DOHH2 (cell line): ENCODE measurements at regions not wholly inside any gene's neighbourhood (a gene's known extent, or its start where the extent isn't known, plus 50 kb on each side); places are given as distances from the start of the nearest gene placed in this dataset.

ENCODE experiments used
- CTCF ChIP-seq: fragments of 200-600 bp; sonication (generic); IDR thresholded peaks from one replicate; pipeline ENCODE4 v1.5.1; 2014; ENCODE audit warnings: antibody characterized with exemption, mild to moderate bottlenecking, low read depth, low read length; ENCODE audit not compliant: poor library complexity, severe bottlenecking
- EZH2phosphoT487 ChIP-seq: fragments of 200-600 bp; sonication (generic); IDR thresholded peaks from 2 replicates; pipeline ENCODE4 v1.6.1; 2017; ENCODE audit warnings: borderline replicate concordance, mild to moderate bottlenecking, antibody characterized with exemption, low read length, moderate library complexity, mixed read lengths

- TF ChIP-seq CTCF (no peak), EZH2phosphoT487 (no peak)
Measured at GRCh38 chr4:171221181-171221580, 592.0 kb upstream of the GALNTL6 start.
